HEK293T (cell line): ENCODE measurements at regions not wholly inside any gene's neighbourhood (a gene's known extent, or its start where the extent isn't known, plus 50 kb on each side); places are given as distances from the start of the nearest gene placed in this dataset.

Source experiments
- CTCF ChIA-PET: fragments of 350-600 bp; formaldehyde crosslinking; extraction: SDS; loops from one replicate; lab custom pipeline; 2021; ENCODE audit warnings: antibody characterized with exemption, inconsistent platforms; lab: Yijun Ruan, JAX
- POLR2A ChIA-PET: fragments of 350-600 bp; formaldehyde crosslinking; extraction: SDS; loops from one replicate; lab custom pipeline; 2020; ENCODE audit warnings: antibody characterized with exemption, inconsistent platforms; lab: Yijun Ruan, JAX
- DNase-seq: peaks from one replicate; pipeline ENCODE4 v3.0.0; 2012; ENCODE audit warnings: mixed read lengths; ENCODE audit errors: extremely low spot score
- ARNT ChIP-seq: fragments of 450-650 bp; IDR thresholded peaks from 2 replicates; pipeline ENCODE4 v1.6.1; 2017; ENCODE audit warnings: mild to moderate bottlenecking
- BHLHE40 ChIP-seq: fragments of 450-650 bp; IDR thresholded peaks from 2 replicates; pipeline ENCODE4 v1.6.1; 2016; ENCODE audit warnings: mild to moderate bottlenecking, moderate library complexity, borderline replicate concordance
- CTBP1 ChIP-seq: fragments of 450-650 bp; IDR thresholded peaks from 2 replicates; pipeline ENCODE4 v1.6.1; 2016; ENCODE audit warnings: borderline replicate concordance
- ELF4 ChIP-seq: fragments of 450-650 bp; IDR thresholded peaks from 2 replicates; pipeline ENCODE4 v1.6.1; 2017; ENCODE audit warnings: antibody characterized with exemption
- FOXA1 ChIP-seq: fragments of 450-650 bp; IDR thresholded peaks from 2 replicates; pipeline ENCODE4 v1.6.1; 2016; ENCODE audit warnings: mild to moderate bottlenecking
- FOXK2 ChIP-seq: fragments of 450-650 bp; IDR thresholded peaks from 2 replicates; pipeline ENCODE4 v1.6.1; 2016; ENCODE audit warnings: mild to moderate bottlenecking
- FOXM1 ChIP-seq: fragments of 450-650 bp; IDR thresholded peaks from 2 replicates; pipeline ENCODE4 v1.6.1; 2017; ENCODE audit warnings: mild to moderate bottlenecking, borderline replicate concordance
- HDGF ChIP-seq: fragments of 450-650 bp; IDR thresholded peaks from 2 replicates; pipeline ENCODE4 v1.6.1; 2017; ENCODE audit warnings: antibody characterized with exemption, borderline replicate concordance
- L3MBTL2 ChIP-seq: fragments of 450-650 bp; conservative IDR thresholded peaks from 2 replicates; pipeline ENCODE4 v1.6.1; 2016; ENCODE audit warnings: mild to moderate bottlenecking
- LEF1 ChIP-seq: fragments of 450-650 bp; IDR thresholded peaks from 2 replicates; pipeline ENCODE4 v1.6.1; 2017; ENCODE audit warnings: mild to moderate bottlenecking, borderline replicate concordance
- NFRKB ChIP-seq: fragments of 450-650 bp; IDR thresholded peaks from 2 replicates; pipeline ENCODE4 v1.6.1; 2016; ENCODE audit warnings: mild to moderate bottlenecking, moderate library complexity
- SP1 ChIP-seq: fragments of 450-650 bp; IDR thresholded peaks from 2 replicates; pipeline ENCODE4 v1.6.1; 2017
- SUZ12 ChIP-seq: fragments of 450-650 bp; IDR thresholded peaks from 2 replicates; pipeline ENCODE4 v1.6.1; 2016; ENCODE audit warnings: mild to moderate bottlenecking
- TARDBP ChIP-seq: fragments of 450-650 bp; IDR thresholded peaks from 2 replicates; pipeline ENCODE4 v1.6.1; 2016
- ZNF384 ChIP-seq: fragments of 450-650 bp; IDR thresholded peaks from 2 replicates; pipeline ENCODE4 v1.6.1; 2016
- TF ChIP-seq, protein P1 (sequence below): fragments of 450-650 bp; IDR thresholded peaks from 2 replicates; pipeline ENCODE4 v1.6.1; 2016

DNA sequence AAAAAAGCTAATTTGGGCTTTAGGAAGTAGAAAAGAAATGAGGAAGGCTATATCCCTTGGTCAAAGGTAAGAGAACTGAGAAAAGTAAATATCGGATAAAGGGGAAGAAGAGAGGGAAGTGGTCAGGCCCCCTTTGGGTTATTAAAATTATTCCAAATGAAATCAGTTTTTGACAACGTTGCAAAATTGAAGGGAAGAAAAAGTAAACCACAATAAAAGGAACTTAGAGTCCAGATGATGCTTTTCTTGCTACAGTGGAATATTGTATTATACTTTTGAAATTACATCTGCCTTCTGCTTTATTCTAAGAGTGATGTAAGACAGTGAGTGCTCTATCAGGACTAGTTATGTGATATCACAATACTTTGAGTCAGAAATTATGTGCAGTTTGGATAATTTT is 59.4 kb upstream of the RBPJ start:
- ChIA-PET CTCF (no interaction called here), POLR2A (no interaction called here)
- TF ChIP-seq ARNT (no peak), CTBP1 (no peak), ZNF384 (no peak), SP1 (no peak)
- DNase-seq = no peak

DNA sequence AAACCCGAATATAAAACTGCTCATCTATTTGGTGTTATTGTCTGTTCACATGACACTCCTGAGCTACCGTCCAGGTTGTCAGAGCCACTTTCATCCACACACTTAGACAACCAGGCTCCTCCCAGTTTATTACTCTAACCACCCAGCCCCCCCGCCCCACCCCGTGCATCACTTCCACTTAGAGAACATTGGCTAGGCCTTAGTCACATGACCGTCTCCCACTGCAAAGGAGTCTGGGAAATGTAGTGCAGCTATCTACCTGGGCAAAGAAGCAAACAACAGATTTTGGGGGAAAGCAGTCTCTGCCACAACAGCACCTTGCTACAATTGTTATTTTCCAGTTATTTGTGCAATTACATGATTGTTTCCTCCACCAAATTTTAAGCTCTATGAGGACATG is 57.6 kb upstream of the RBPJ start:
- ChIA-PET POLR2A (interaction anchor here (1.4 kb wide), 1 partner anchor 25 kb away, joined by 3 read pairs; no protein-coding TSS in a partner anchor), CTCF (no interaction called here)
- no peak for TF ChIP-seq HDGF
- peak; percentile 53 for DNase-seq

DNA sequence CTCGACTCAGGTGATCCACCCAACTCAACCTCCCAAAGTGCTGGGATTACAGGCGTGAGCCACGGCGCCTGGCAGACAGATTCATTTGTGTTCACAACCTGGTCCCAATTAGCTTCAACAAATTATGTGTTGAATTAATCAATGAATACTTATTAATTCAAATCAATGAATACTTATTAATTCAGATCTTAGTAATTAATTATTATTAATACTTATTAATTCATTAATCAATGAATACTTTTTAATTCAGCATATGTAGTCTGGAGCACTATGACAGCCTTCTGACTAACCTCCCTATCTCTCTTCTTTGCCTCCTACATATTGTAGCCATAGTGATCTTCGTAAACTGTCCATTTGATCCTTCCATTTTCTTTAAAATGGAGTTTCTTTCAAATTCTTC is 56.7 kb upstream of the RBPJ start:
- ChIA-PET POLR2A (no interaction called here), CTCF (no interaction called here)
- no peak for DNase-seq
- TF ChIP-seq HDGF (no peak), ARNT (no peak), FOXK2 (no peak), FOXM1 (no peak), ELF4 (no peak), LEF1 (no peak), L3MBTL2 (no peak), SP1 (no peak), NFRKB (no peak), CTBP1 (no peak), BHLHE40 (no peak), FOXA1 (no peak), TARDBP (no peak), SUZ12 (no peak), ZNF384 (no peak)
- TF ChIP-seq, protein P1, sequence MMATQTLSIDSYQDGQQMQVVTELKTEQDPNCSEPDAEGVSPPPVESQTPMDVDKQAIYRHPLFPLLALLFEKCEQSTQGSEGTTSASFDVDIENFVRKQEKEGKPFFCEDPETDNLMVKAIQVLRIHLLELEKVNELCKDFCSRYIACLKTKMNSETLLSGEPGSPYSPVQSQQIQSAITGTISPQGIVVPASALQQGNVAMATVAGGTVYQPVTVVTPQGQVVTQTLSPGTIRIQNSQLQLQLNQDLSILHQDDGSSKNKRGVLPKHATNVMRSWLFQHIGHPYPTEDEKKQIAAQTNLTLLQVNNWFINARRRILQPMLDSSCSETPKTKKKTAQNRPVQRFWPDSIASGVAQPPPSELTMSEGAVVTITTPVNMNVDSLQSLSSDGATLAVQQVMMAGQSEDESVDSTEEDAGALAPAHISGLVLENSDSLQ = no peak

DNA sequence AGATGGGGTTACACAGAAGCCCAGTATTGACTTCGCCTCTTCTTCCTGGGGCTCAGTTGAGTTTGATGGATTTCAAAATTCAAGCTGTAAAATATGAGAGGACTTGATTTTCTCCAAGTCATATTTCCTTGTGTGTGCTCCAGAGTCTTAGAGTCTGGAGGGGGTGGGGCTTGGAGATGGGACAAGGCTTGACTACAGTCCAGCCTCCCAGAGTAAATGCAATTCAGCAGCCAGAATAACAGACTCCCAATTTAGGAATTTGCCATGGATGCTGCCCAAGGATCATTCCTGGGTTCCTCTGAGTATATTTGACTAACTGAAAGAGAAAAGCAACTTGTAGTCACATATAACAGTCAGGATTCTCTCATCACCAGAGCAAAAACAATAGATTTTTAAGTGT is 53.7 kb upstream of the RBPJ start:
- DNase-seq = no peak
- CTCF ChIA-PET = no interaction called here
- POLR2A ChIA-PET = no interaction called here
- no peak for TF ChIP-seq SP1
- no peak for TF ChIP-seq ZNF384
- no peak for TF ChIP-seq FOXA1
- TF ChIP-seq FOXM1 = no peak
- no peak for TF ChIP-seq HDGF

DNA sequence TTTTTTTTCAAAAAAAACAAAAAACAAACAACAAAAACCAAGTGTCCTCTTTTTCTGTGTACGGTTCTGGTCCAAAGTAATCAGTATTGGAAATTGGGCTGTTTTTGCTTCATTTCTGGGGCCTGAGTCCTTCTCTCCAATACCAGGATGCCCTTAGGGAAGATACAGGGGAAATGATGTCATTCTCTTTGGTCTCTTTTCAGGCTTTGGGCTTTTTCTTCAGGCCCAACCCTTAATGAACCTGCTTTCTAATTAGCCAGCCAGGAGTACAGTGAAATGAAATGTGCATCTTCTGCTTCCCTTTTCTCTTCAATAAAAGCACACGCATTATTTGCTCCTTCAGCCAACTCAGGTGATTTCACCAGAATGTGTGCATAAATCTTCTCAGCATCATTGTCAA is 52.6 kb upstream of the RBPJ start:
- no peak for DNase-seq
- ChIA-PET CTCF (interaction anchor here (0.9 kb wide), 1 partner anchor 30 kb away, joined by 3 read pairs; no protein-coding TSS in a partner anchor), POLR2A (no interaction called here)
- TF ChIP-seq L3MBTL2 = no peak
- TF ChIP-seq, protein P1 = no peak
- TF ChIP-seq FOXM1 = no peak
- TF ChIP-seq FOXA1 = no peak
- no peak for TF ChIP-seq HDGF
- no peak for TF ChIP-seq ZNF384
- TF ChIP-seq NFRKB = no peak
- TF ChIP-seq SP1 = no peak
- TF ChIP-seq ELF4 = no peak
- TF ChIP-seq ARNT = no peak
- TF ChIP-seq FOXK2 = no peak
- no peak for TF ChIP-seq SUZ12
- TF ChIP-seq BHLHE40 = no peak
- TF ChIP-seq LEF1 = no peak
- TF ChIP-seq CTBP1 = no peak

DNA sequence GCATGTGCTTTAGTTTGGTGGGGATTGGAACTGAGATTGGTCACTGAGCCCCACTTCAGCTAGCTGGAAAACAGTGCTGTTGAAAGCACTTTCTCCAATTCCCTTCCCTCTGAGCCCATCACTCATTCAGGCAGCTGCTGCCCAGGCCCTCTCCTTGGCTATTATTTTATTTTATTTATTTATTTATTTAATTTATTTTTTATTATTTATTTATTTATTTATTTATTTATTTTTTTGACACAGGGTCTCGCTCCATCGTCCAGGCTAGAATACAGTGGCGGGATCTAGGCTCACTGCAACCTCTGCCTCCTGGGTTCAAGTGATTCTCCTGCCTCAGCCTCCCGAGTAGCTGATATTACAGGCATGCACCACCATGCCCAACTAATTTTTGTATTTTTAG is 51.8 kb upstream of the RBPJ start:
- ChIA-PET POLR2A (no interaction called here), CTCF (no interaction called here)
- DNase-seq = no peak
- no peak for TF ChIP-seq ELF4
- no peak for TF ChIP-seq ZNF384
